GM21737 (cell line): ENCODE measurements at regions not wholly inside any gene's neighbourhood (a gene's known extent, or its start where the extent isn't known, plus 50 kb on each side); places are given as distances from the start of the nearest gene placed in this dataset.

ENCODE experiments used
- ATAC-seq: cut with Tn5 transposase; IDR thresholded peaks from one replicate; pipeline ENCODE4 v1.9.1; 2021; ENCODE audit warnings: mild to moderate bottlenecking, moderate library complexity; ENCODE audit not compliant: unreplicated experiment

DNA sequence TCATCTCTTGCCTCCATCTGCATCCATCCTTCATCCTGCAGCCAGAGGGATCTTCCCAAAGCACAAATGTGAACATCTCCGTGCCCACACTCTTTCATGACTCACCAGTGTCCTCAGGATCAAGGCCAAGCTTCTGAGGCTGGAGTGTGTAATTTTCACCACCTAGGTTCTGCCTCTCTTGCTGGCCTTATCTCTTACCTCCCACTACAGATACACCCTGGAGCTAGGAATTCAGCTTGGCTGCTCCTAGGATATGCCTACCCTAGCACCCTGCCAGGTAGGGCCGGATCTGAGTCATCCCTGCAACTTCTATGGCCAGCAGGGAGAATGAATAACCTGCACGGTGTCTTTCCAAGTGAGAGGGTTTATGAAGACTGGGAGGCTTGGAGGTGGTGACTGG is 208.7 kb upstream of the CSF3R start:
- ATAC-seq, result no peak

GRCh38 chr1:36689992-36690391 is 207.3 kb upstream of the CSF3R start:
- ATAC-seq, result no peak

- ATAC-seq, result no peak
Observed at GRCh38 chr1:36687312-36687711, 204.6 kb upstream of the CSF3R start.

GRCh38 chr1:36675931-36676562 is 193.3 kb upstream of the CSF3R start:
- no peak for ATAC-seq

- no peak for ATAC-seq
Observed at GRCh38 chr1:36675106-36675505, 192.4 kb upstream of the CSF3R start.

- no peak for ATAC-seq
Observed at GRCh38 chr1:36673202-36673601, 190.5 kb upstream of the CSF3R start.

- no peak for ATAC-seq
Observed at GRCh38 chr1:36669262-36669661, 186.5 kb upstream of the CSF3R start.

DNA sequence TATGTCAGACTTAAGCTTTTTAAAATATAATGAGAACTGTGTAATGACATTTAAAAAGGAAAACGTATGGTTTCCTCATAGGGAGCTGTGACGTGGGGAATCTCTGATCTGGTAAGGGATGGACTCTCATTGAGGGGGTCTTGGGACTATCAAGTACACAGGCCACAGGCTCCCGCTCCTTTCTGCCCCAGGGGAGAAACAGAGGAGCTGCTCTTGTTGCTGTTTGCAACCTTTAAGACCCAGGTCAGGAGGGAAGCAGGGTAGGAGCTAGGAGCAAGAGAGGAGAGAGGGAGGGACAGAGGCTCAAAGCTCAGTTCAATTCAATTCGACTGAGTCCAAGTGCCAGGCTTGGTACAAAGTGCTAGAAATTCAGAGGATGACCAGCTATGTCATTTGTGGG is 185.1 kb upstream of the CSF3R start:
- no peak for ATAC-seq

DNA sequence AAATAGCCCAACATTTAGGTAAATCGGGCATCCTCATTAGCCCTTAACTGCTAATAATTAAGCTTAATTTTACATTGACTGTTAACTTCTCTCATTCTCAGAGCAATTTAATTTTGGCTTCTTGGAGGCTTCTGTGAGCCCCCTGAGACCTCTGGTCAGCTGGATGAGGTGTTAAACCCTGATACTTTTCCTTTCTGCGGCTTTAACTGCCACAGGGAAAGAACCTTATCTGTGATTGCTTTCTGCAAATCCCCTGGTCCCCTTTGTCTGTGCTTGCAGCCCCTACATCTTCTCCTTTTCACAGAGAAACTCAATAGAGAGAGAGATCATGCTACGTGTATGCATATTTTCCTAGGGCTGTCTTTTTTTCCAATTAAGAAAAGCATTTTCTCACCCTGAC is 184.5 kb upstream of the CSF3R start:
- no peak for ATAC-seq

- ATAC-seq, result no peak
Observed at GRCh38 chr1:36665478-36666080, 182.9 kb upstream of the CSF3R start.

GRCh38 chr1:36664571-36665287 is 182.0 kb upstream of the CSF3R start:
- ATAC-seq, result no peak

DNA sequence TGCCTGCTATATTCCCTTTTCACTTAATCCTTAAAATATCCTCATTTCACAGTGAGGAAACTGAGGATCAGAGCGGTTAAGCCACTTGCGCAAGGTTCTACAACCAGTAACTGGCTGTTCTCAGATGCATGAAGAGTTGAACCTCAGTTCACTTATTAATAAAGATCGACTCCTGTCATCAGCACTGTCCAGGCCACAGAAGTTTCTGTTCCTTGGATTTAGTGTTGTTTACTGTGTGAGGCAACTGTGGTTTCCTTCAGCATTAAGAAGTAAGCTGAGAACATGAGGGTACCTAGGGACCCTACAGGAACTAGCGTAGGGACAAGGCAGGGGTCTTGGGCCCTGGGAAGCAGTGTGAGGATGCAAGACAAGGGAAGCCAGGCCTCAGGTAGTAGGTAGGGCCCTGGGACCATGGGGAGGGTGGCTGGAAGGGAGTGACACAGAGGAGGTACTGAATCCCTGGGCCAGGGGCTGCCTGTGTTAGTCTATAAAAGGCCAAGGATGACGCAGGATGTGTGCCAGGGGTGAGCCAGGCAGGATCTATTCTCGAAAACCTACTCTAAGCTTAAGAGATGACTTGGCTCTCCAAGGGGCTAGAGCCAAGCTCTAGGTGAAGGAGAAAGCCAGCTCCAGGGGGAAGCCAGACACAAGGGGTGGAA is 181.2 kb upstream of the CSF3R start:
- ATAC-seq, result no peak

DNA sequence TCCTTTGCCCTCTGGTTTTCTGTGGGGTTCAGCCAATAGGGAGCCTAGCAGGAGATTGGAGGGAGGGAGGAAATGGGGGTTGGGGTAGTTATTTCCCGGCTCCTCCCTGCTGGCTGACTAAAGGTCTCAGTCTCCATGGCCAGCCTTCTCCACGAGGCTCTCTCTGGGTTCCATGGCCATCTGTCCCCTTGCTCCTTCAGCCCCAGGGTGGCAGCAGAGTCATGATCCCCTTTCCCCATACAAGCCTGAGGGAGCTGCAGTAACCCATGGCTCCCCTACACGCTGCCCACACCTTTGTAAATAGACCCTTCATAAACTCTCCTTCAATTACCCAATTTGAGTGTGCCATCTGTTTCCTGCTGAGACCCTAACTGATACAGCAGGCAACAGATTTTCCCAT is 176.1 kb upstream of the CSF3R start:
- ATAC-seq, result no peak

DNA sequence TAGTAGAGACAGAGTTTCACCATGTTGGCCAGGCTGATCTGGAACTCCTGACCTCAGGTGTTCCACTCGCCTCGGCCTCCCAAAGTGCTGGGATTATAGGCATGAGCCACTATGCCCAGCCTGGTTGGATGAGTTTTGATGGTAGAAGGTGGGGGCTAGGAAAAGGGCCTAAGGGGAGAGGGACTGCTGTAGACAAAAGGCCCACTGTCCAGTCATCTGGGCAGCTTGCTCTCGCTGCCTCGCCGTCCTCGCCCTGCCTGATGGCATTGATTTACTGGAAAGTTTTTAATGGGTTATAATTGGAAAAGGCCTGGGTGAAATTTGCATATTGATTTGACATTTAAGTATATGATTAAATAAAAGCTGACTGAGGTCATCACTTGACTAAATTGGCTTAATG is 175.1 kb upstream of the CSF3R start:
- ATAC-seq, result no peak

DNA sequence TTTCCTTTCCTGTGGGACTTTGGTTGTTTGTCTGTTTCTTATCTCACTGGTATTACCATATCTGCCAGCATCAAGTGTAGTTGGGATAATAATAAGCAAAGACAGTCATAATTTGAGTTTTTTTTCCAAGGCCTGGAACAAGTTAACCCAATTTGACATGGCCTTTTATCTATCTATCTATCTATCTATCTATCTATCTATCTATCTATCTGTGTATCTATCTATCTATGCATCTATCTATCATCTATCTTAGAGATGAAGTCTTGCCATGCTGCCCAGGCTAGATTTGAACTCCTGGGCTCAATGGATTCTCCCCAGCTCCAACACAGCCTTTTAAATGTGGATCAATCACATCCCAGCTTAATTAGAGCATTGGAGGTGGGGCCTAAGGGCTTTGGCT is 174.1 kb upstream of the CSF3R start:
- ATAC-seq, result no peak

DNA sequence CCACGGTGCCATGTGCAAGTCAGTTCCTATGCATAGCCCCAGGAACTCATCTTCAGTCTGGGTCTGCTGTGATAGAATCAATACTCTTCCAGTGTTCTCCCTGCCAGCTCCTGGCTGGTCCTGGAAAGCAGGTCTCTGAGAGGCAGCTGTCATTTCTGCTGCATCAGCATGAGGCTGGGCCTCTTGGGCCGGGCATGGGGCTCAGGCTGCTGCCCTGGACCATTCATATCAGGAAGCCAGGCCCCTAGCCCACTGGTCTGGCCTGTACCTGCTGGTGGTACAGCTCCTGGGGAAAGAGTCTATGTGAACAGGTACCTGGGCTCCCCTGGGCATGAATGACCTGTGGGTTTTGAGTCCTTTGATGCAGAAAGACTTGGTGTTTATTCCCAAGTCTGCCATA is 173.6 kb upstream of the CSF3R start:
- no peak for ATAC-seq

DNA sequence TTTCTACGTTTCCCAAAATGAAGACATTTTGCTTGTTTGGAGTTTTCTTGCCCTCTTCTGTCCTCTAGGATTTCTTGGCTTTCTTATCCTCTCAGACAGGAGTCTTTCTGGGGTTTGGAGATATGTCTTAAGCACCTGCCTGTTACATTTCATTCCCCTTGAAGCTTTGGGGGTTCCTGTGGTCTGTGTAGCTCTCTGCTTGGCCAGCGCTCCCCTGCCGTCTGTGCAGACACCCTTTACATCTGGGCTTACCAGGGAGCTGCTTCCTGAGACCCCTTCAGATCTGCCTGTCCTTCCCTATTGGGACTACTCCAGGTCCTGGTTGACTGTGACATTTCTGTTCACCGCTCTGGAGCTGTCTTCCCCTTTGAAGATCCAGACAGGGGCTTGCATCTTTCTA is 171.9 kb upstream of the CSF3R start:
- ATAC-seq, result no peak

- no peak for ATAC-seq
Observed at GRCh38 chr1:36653850-36654249, 171.1 kb upstream of the CSF3R start.

- no peak for ATAC-seq
Observed at GRCh38 chr1:36652586-36652985, 169.9 kb upstream of the CSF3R start.

- no peak for ATAC-seq
Observed at GRCh38 chr1:36652011-36652410, 169.3 kb upstream of the CSF3R start.

DNA sequence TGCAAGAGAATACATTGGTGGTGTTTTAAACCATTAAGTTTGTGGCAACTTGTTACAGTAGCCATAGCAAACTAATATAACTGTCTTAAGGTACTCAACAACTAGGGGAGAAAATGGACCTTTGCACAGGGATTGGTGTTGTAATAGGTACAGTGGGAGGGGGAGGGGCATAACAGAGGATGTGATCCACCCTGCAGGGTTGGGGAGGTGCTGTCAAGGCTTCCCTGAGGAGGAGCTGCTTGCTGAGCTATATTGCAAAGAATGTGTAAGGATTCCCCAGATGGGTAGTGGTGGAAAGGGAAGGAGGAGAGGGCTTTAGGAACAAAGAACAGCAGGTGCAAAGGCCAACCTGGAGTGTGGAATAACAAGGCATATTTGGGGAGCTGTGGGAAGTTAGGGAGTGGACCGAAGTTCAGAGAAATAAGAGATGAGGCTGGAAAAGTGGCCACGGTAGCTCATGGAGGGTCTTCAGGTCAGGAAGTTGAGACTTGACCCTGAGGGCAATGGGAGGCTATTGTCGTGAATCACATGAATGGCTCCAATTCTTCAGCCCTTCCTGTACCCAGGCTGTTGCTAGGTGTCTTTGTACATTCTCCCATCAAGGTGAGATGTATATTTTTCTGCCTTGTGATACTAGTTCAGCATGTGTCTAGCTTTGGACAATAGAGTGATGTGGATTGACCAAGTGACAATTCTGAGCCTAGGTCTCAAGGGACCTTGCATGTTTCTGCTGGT is 168.6 kb upstream of the CSF3R start:
- no peak for ATAC-seq
